ENCODE measurements at regions not wholly inside any gene's neighbourhood (a gene's known extent, or its start where the extent isn't known, plus 50 kb on each side); places are given as distances from the start of the nearest gene placed in this dataset.

DNA sequence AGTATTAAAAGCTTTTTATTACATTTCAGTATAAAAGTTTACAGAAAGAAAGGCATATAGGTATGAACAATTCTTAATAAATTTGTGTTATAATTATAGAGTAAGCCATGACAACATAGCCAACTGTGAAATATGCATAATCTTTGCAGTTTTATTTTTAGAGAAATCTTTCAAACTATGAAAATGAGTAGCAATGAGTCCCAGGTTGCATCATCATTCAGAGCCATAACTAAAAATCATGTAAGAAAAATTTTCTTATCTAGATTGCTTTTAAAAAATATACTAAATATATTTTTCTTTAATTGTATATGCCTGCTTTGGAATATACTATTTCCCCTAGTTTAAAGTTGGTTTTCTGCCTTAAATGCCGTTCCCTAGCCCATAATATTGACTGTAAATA, 54.8 kb upstream of the NAF1 start:
- no peaks in the 10 kb centered on the region for H3K4me1 Mint-ChIP-seq (ENCODE audit: low read depth)
- H3K27ac Mint-ChIP-seq (ENCODE audit: unreplicated experiment), result no peak overlapping the region
- H3K36me3 Mint-ChIP-seq (ENCODE audit: low read depth), result no peaks in the 10 kb centered on the region
- H3K9me3 Mint-ChIP-seq (ENCODE audit: low read depth), result no peaks in the 10 kb centered on the region
- TF ChIP-seq, protein P1, sequence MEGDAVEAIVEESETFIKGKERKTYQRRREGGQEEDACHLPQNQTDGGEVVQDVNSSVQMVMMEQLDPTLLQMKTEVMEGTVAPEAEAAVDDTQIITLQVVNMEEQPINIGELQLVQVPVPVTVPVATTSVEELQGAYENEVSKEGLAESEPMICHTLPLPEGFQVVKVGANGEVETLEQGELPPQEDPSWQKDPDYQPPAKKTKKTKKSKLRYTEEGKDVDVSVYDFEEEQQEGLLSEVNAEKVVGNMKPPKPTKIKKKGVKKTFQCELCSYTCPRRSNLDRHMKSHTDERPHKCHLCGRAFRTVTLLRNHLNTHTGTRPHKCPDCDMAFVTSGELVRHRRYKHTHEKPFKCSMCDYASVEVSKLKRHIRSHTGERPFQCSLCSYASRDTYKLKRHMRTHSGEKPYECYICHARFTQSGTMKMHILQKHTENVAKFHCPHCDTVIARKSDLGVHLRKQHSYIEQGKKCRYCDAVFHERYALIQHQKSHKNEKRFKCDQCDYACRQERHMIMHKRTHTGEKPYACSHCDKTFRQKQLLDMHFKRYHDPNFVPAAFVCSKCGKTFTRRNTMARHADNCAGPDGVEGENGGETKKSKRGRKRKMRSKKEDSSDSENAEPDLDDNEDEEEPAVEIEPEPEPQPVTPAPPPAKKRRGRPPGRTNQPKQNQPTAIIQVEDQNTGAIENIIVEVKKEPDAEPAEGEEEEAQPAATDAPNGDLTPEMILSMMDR (IDR thresholded peaks at IDR 0.05), result no peak
- H3K4me3 Mint-ChIP-seq (ENCODE audit: unreplicated experiment), result no peak overlapping the region
- peaks cover 7% of the 10 kb centered on the region for H3K27me3 Mint-ChIP-seq (ENCODE audit: low read depth)
- no peak for DNase-seq (ENCODE audit: low spot score)

DNA sequence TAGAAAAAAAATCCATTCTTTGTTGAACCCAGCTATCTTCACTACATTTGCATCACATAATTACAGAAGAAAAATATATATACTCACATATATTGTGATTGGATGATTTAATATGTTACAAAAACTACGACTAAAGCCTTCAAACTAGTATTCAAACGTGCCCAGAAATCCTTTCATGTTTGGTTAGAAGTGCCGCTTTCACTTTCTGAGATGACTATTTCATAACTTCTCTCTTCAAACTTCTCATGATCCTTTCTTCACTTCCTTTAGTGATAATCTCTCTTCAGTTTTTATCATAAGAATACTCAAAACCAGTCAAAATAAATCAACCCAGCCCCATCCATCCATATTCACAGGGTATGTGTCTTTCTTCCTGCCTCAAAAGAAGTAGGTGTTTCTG, 50.8 kb upstream of the NAF1 start:
- Mint-ChIP-seq H3K4me3 (ENCODE audit: unreplicated experiment) (no peak overlapping the region), H3K36me3 (ENCODE audit: low read depth) (no peaks in the 10 kb centered on the region), H3K4me1 (ENCODE audit: low read depth) (no peaks in the 10 kb centered on the region), H3K27me3 (ENCODE audit: low read depth) (peaks cover 7% of the 10 kb centered on the region), H3K9me3 (ENCODE audit: low read depth) (no peaks in the 10 kb centered on the region), H3K27ac (ENCODE audit: unreplicated experiment) (no peak overlapping the region)
- TF ChIP-seq, protein P1 (IDR thresholded peaks at IDR 0.05), result no peak
- DNase-seq (ENCODE audit: low spot score), result no peak
